NCI-H460 (cell line): ENCODE measurements at regions not wholly inside any gene's neighbourhood (a gene's known extent, or its start where the extent isn't known, plus 50 kb on each side); places are given as distances from the start of the nearest gene placed in this dataset.
A peak's percentile ranks its signal among the peaks of the same experiment; 100 is the strongest.

Experiments used
- DNase-seq: peaks from one replicate; pipeline ENCODE4 v3.0.0-alpha.2; 2016; ENCODE audit warnings: low read depth; ENCODE audit errors: extremely low read depth

GRCh38 chr5:8457187-8458037 lies 588.5 kb downstream of the MTRR start:
- DNase-seq = peak; percentile 95

GRCh38 chr5:8458038-8458383 lies 589.1 kb downstream of the MTRR start:
- DNase-seq = no peak

- DNase-seq = no peak
Measured at GRCh38 chr5:8461543-8461942, 592.6 kb downstream of the MTRR start.

GRCh38 chr5:8462565-8462964 lies 593.6 kb downstream of the MTRR start:
- DNase-seq = no peak

GRCh38 chr5:8470489-8470888 lies 601.5 kb downstream of the MTRR start:
- DNase-seq = no peak

- DNase-seq = no peak
Measured at GRCh38 chr5:8471581-8471980, 602.6 kb downstream of the MTRR start.

GRCh38 chr5:8473016-8473415 lies 604.1 kb downstream of the MTRR start:
- DNase-seq = no peak

- no peak for DNase-seq
Measured at GRCh38 chr5:8473827-8474568, 605.0 kb downstream of the MTRR start.

GRCh38 chr5:8474569-8474930 lies 605.6 kb downstream of the MTRR start:
- DNase-seq = no peak

- DNase-seq = no peak
Measured at GRCh38 chr5:8478326-8478725, 609.4 kb downstream of the MTRR start.

- DNase-seq = no peak
Measured at GRCh38 chr5:8481007-8481406, 612.1 kb downstream of the MTRR start.

GRCh38 chr5:8491254-8491653 lies 622.3 kb downstream of the MTRR start:
- peak; percentile 7 for DNase-seq

- DNase-seq = no peak
Measured at GRCh38 chr5:8493176-8493575, 624.2 kb downstream of the MTRR start.

- DNase-seq = no peak
Measured at GRCh38 chr5:8500426-8500825, 631.5 kb downstream of the MTRR start.

GRCh38 chr5:8505196-8505595 lies 636.2 kb downstream of the MTRR start:
- no peak for DNase-seq

- no peak for DNase-seq
Measured at GRCh38 chr5:8508231-8508630, 639.3 kb downstream of the MTRR start.

- no peak for DNase-seq
Measured at GRCh38 chr5:8516356-8516755, 647.4 kb downstream of the MTRR start.

GRCh38 chr5:8517456-8517855 lies 648.5 kb downstream of the MTRR start:
- DNase-seq = no peak

- DNase-seq = no peak
Measured at GRCh38 chr5:8520917-8521316, 652.0 kb downstream of the MTRR start.

- no peak for DNase-seq
Measured at GRCh38 chr5:8521991-8522390, 653.0 kb downstream of the MTRR start.

GRCh38 chr5:8522646-8523045 lies 653.7 kb downstream of the MTRR start:
- DNase-seq = no peak

- no peak for DNase-seq
Measured at GRCh38 chr5:8523501-8523900, 654.6 kb downstream of the MTRR start.
